ENCODE measurements at regions not wholly inside any gene's neighbourhood (a gene's known extent, or its start where the extent isn't known, plus 50 kb on each side); places are given as distances from the start of the nearest gene placed in this dataset.

DNA sequence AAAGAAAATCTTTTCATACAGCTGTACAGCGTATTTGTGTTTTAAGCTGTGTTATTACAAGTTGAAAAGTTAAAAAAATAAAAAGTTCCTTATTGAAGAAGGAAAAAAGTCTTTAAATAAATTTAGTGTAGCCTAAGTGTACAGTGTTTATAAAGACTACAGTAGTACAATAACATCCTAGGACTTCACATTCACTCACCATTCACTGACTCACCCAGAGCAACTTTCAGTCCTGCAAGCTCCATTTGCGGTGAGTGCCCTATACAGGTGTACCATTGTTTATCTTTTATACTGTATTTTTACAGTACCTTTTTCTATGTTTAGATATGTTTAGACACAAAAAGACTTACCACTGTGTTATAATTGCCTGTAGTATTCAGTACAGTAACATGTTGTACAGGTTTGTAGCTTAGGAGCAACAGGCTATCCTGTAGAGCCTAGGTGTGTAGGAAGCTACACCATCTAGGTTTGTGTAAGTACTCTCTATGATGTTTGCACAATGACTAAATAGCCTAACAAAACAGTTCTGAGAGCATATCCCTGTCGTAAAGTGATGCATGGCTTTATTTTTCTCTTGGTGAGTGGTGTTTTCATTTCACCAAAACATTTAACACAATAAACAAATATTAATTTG lies 275.2 kb downstream of the DACT1 start (continued):
- TF ChIP-seq, protein P1, sequence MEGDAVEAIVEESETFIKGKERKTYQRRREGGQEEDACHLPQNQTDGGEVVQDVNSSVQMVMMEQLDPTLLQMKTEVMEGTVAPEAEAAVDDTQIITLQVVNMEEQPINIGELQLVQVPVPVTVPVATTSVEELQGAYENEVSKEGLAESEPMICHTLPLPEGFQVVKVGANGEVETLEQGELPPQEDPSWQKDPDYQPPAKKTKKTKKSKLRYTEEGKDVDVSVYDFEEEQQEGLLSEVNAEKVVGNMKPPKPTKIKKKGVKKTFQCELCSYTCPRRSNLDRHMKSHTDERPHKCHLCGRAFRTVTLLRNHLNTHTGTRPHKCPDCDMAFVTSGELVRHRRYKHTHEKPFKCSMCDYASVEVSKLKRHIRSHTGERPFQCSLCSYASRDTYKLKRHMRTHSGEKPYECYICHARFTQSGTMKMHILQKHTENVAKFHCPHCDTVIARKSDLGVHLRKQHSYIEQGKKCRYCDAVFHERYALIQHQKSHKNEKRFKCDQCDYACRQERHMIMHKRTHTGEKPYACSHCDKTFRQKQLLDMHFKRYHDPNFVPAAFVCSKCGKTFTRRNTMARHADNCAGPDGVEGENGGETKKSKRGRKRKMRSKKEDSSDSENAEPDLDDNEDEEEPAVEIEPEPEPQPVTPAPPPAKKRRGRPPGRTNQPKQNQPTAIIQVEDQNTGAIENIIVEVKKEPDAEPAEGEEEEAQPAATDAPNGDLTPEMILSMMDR (IDR thresholded peaks at IDR 0.05 in 2 of 3, conservative IDR thresholded peaks at IDR 0.05 in 1 of 3; ENCODE audit: borderline replicate concordance in 1 of 3, insufficient read depth in 1 of 3, low read depth in 2 of 3, low read length in 2 of 3): no peak

DNA sequence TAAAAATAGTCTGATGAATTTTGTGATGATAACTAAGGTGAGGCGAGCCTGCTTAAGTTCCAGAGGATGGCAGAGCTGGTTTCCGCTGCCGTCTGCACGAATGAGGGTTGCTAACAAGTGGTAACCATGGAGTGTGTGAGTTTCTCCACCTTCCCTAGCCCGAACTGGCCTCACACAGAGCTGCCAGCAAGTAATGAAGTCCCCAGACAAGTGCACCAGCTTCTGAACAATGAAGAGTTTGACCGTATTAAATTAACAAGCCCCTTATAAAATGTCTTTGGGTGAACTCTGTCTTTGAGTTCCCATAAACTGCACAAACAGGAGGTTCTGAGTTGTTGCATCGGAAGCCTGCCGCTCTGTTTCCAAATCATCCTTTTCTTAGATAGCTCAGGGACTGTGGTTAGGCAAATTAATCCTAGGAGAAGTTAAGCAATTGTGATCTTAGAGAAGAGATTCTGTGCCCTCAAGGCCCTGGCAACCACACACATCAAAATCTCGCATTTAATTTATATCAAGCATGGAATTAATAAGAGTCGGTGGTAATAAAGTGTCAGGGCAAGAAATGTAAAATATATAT lies 274.1 kb upstream of the DAAM1 start:
- ChIA-PET RAD21 (ENCODE audit: low non-redundant PET in 1 of 2, low total read pairs in 2 of 2, uncharacterized antibody in 2 of 2, unreplicated experiment in 2 of 2) (interaction anchor here in 1 of 2 experiments (0.7 kb wide), 1 partner anchor 24 kb away, joined by 3 read pairs; no protein-coding TSS in a partner anchor), POLR2A (no interaction called here), CTCF (no interaction called here)
- Histone ChIP-seq H3K4me1 (ENCODE audit: control insufficient read depth in 1 of 2, insufficient read depth in 2 of 2, low read length in 2 of 2) (peaks cover 0 to 4% of the 10 kb centered on the region in 2 experiments; a peak in 1 of 4 replicates), H2AFZ (ENCODE audit: low read depth, low read length, poor library complexity, severe bottlenecking) (no peak overlapping the region), H3K36me3 (ENCODE audit: control insufficient read depth in 1 of 2, insufficient read depth in 2 of 2, low read length in 2 of 2) (no peaks in the 10 kb centered on the region), H3K4me2 (ENCODE audit: low read length) (no peak overlapping the region), H3K79me2 (ENCODE audit: insufficient read depth, low read length) (no peaks in the 10 kb centered on the region), H3K4me3 (replicated peaks in 1 of 2; ENCODE audit: low read depth in 1 of 2, low read length in 2 of 2) (no peak overlapping the region), H3K9me3 (ENCODE audit: control insufficient read depth in 1 of 2, insufficient read depth in 1 of 2, low read depth in 1 of 2, low read length in 2 of 2) (no peaks in the 10 kb centered on the region), H3K9ac (ENCODE audit: low read length) (no peak overlapping the region), H3K9me2 (ENCODE audit: insufficient read depth) (no peaks in the 10 kb centered on the region), H3K27me3 (ENCODE audit: insufficient read depth, low read length) (no peaks in the 10 kb centered on the region), H4K20me1 (ENCODE audit: insufficient read depth) (no peaks in the 10 kb centered on the region), H3K27ac (ENCODE audit: low read depth, low read length) (no peak overlapping the region)
- BruUV-seq (replicated peaks): no TSS peak
- ATAC-seq (no peak), DNase-seq (ENCODE audit: low read depth, low spot score) (no peak)
- intact Hi-C loops (cut with micrococcal nuclease): no loop called here
- TF ChIP-seq JUND (IDR thresholded peaks at IDR 0.05) (no peak), SRF (IDR thresholded peaks at IDR 0.05; ENCODE audit: low read depth) (no peak), RAD21 (IDR thresholded peaks at IDR 0.05; ENCODE audit: low read depth) (no peak), YY1 (IDR thresholded peaks at IDR 0.05; ENCODE audit: extremely low read depth, insufficient replicate concordance, low read depth, low read length) (no peak), EGR1 (IDR thresholded peaks at IDR 0.05; ENCODE audit: low read depth) (no peak), ELF1 (IDR thresholded peaks at IDR 0.05; ENCODE audit: borderline replicate concordance, low read depth) (no peak), FOSL1 (IDR thresholded peaks at IDR 0.05; ENCODE audit: low read depth) (no peak), TCF7L2 (IDR thresholded peaks at IDR 0.05; ENCODE audit: borderline replicate concordance, extremely low read depth, insufficient read depth, insufficient read length) (no peak), CEBPB (IDR thresholded peaks at IDR 0.05; ENCODE audit: low read depth) (no peak), POLR2AphosphoS5 (IDR thresholded peaks at IDR 0.05; ENCODE audit: low read depth, low read length) (no peak), CBX3 (IDR thresholded peaks at IDR 0.05; ENCODE audit: low read depth) (no peak), EZH2 (IDR thresholded peaks at IDR 0.05) (no peak), EZH2phosphoT487 (IDR thresholded peaks at IDR 0.05; ENCODE audit: borderline replicate concordance) (no peak), SIN3A (IDR thresholded peaks at IDR 0.05; ENCODE audit: low read depth) (no peak)
- TF ChIP-seq, protein P2, sequence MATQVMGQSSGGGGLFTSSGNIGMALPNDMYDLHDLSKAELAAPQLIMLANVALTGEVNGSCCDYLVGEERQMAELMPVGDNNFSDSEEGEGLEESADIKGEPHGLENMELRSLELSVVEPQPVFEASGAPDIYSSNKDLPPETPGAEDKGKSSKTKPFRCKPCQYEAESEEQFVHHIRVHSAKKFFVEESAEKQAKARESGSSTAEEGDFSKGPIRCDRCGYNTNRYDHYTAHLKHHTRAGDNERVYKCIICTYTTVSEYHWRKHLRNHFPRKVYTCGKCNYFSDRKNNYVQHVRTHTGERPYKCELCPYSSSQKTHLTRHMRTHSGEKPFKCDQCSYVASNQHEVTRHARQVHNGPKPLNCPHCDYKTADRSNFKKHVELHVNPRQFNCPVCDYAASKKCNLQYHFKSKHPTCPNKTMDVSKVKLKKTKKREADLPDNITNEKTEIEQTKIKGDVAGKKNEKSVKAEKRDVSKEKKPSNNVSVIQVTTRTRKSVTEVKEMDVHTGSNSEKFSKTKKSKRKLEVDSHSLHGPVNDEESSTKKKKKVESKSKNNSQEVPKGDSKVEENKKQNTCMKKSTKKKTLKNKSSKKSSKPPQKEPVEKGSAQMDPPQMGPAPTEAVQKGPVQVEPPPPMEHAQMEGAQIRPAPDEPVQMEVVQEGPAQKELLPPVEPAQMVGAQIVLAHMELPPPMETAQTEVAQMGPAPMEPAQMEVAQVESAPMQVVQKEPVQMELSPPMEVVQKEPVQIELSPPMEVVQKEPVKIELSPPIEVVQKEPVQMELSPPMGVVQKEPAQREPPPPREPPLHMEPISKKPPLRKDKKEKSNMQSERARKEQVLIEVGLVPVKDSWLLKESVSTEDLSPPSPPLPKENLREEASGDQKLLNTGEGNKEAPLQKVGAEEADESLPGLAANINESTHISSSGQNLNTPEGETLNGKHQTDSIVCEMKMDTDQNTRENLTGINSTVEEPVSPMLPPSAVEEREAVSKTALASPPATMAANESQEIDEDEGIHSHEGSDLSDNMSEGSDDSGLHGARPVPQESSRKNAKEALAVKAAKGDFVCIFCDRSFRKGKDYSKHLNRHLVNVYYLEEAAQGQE (IDR thresholded peaks at IDR 0.05; ENCODE audit: low read depth): no peak
- TF ChIP-seq, protein P3, sequence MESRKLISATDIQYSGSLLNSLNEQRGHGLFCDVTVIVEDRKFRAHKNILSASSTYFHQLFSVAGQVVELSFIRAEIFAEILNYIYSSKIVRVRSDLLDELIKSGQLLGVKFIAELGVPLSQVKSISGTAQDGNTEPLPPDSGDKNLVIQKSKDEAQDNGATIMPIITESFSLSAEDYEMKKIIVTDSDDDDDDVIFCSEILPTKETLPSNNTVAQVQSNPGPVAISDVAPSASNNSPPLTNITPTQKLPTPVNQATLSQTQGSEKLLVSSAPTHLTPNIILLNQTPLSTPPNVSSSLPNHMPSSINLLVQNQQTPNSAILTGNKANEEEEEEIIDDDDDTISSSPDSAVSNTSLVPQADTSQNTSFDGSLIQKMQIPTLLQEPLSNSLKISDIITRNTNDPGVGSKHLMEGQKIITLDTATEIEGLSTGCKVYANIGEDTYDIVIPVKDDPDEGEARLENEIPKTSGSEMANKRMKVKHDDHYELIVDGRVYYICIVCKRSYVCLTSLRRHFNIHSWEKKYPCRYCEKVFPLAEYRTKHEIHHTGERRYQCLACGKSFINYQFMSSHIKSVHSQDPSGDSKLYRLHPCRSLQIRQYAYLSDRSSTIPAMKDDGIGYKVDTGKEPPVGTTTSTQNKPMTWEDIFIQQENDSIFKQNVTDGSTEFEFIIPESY (IDR thresholded peaks at IDR 0.05; ENCODE audit: extremely low read depth, insufficient replicate concordance, low read length): no peak
